ENCODE measurements at regions not wholly inside any gene's neighbourhood (a gene's known extent, or its start where the extent isn't known, plus 50 kb on each side); places are given as distances from the start of the nearest gene placed in this dataset.

DNA sequence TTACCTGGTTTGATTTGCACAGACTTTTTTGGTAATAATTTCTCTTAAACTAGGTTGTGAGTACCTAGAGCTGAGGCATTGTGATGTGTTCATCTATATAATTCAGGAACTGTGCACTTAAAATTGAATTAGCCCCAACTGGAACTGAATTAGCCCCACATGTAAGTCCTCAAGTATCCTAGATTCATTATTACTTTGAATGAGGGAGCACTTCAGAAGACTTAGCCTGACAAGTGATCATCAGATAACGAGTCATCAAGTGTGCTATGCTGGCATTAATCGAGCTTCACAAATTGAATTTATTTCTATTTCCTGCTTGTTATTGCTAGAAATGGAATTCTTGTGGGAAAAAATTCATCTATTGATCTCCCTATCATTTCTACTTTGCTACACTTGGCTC, 323.4 kb upstream of the SEMA3D start:
- DNase-seq (ENCODE audit: low read depth in 3 of 3): no peak

DNA sequence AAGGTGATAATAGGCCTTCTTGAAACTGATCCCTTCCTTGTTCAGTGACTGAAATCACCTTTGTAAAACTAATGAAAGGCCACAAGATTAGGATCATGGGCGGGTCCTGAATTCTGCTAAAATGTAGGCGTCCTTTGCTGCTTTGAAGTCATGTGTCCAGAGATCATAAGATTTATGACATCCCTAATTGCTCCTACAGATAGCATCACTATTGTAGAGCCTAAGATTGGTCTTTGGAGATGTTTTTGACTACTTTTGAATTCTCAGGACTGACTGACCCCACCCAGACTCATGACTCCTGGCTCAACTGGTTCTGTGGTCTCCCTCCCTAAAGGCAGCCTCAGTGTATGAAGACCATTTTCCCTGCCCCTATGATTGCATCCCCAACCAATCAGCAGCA, 322.6 kb upstream of the SEMA3D start:
- DNase-seq (ENCODE audit: low read depth in 3 of 3): no peak

DNA sequence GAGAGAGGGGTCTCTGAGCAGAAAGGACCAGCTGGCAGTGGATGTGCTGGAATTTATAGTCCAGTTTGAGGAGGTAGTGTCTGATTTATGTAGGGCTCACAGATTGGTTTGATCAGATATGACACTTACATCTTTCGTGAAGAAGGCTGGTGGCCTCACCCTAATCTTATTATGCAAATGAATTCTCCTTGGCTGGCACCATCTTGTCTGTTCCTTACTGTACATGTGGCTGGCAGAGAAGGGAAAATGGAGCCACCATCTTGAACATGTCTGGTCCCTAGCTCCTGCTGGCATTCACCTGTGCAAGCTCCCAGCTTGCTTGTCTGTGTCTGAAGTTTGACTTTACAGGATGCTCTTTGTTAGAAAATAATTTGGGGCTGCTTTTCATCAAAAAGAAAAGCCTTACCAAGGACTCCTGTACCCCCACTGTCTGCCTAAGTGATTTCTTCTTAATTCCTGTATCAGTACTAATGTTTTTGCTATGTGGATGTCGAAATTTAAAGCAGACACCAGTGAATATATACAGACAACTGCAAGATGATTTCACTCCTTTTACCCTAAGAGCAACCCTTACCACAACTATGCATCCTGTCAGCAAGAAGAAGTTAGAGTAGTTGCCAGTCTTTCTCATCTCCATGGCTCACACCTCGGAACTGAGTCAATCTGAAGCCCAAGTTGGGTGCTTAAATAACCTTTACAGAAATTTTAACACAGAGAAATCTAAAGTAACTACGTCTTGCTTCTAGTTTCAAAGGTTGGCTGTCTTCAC, 322.0 kb upstream of the SEMA3D start:
- no peak for DNase-seq (ENCODE audit: low read depth in 3 of 3)

GRCh38 chr7:85498031-85498430, 311.2 kb upstream of the SEMA3D start:
- DNase-seq (ENCODE audit: low read depth in 3 of 3): no peak

DNA sequence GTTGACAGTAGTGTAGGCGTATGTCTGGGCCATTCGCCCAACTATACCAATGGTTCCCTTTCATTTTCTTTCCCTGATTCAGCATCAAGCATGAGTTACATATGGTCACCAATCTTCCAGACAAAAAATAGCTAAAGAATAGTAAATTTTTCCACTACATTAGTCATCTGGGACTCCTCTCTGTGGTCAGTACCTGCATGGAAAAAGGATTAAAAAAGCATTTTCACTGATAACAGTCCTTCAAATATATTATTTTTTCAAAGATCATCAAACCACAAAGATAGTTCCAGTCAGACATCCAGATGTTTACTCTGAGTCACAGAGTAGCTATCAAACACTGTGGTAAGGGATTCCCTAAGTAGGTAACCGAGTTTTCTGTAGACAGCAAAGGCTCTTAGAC, 302.6 kb upstream of the SEMA3D start:
- no peak for DNase-seq (ENCODE audit: low read depth in 3 of 3)

- no peak for DNase-seq (ENCODE audit: low read depth in 3 of 3)
Observed at GRCh38 chr7:85488406-85488805, 301.6 kb upstream of the SEMA3D start.

GRCh38 chr7:85483177-85483576, 296.3 kb upstream of the SEMA3D start:
- no peak for DNase-seq (ENCODE audit: low read depth in 3 of 3)

- DNase-seq (ENCODE audit: low read depth in 3 of 3): no peak
Observed at GRCh38 chr7:85480666-85481065, 293.8 kb upstream of the SEMA3D start.

GRCh38 chr7:85479918-85480643, 293.2 kb upstream of the SEMA3D start:
- DNase-seq (ENCODE audit: low read depth in 3 of 3): no peak

- DNase-seq (ENCODE audit: low read depth in 3 of 3): no peak
Observed at GRCh38 chr7:85478530-85478929, 291.7 kb upstream of the SEMA3D start.

DNA sequence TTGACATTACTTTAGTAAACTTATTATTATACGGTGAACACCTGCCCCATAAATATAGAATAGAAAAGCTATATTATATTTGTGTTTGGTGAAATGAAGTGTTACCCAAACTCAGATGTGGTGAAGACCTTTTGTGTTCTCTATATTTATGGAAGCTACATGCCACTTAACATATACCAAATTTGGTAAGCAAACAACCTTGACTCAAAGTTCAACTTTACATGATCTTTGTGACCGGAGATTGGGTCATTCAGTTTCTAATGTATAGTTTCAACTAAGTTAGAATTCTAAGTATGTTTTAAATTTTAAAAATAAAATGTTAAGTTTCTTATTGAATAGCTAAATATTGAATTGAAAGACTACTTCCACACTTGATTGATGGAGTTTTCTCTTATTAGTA, 288.6 kb upstream of the SEMA3D start:
- DNase-seq (ENCODE audit: low read depth in 3 of 3): no peak

GRCh38 chr7:85475071-85475470, 288.2 kb upstream of the SEMA3D start:
- DNase-seq (ENCODE audit: low read depth in 3 of 3): no peak

DNA sequence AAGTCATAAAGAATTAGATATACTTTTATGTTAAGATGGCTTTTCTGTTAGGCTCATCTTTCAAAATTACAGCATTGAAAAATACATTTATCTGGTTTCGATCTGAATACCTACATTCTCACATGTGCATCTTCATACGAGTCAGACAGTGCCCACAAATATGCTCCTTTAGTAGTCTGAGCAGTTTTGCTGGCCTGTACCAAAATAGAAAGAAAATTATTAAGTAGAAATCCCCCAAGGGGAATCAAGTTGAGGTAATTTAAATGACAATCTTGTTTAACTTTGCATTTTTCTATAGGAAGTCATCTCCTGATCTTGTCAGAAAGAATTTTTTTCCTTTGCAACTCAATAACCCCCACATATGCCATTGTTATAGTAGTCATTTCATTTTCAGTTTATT, 287.4 kb upstream of the SEMA3D start:
- no peak for DNase-seq (ENCODE audit: low read depth in 3 of 3)

- no peak for DNase-seq (ENCODE audit: low read depth in 3 of 3)
Observed at GRCh38 chr7:85471740-85472139, 284.9 kb upstream of the SEMA3D start.

DNA sequence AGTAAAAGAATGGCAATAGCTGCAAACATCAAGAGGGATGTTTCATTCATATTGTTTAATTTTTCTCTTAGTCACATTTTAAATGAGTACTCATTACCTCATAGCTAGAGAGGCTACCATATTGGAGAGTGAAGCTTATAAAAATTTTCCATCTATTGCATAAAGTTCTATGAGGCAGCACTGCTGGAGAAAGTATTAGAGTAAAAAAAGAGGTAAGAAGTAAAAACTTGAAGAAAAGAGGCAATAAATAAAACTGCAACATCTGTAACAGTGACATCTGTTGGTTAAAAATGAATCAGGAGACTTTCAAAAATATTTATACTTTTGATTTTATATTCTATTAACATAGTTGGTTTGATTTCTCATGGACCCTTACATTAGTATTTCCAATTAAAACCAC, 284.5 kb upstream of the SEMA3D start:
- no peak for DNase-seq (ENCODE audit: low read depth in 3 of 3)

GRCh38 chr7:85469446-85470010, 282.7 kb upstream of the SEMA3D start:
- no peak for DNase-seq (ENCODE audit: low read depth in 3 of 3)

DNA sequence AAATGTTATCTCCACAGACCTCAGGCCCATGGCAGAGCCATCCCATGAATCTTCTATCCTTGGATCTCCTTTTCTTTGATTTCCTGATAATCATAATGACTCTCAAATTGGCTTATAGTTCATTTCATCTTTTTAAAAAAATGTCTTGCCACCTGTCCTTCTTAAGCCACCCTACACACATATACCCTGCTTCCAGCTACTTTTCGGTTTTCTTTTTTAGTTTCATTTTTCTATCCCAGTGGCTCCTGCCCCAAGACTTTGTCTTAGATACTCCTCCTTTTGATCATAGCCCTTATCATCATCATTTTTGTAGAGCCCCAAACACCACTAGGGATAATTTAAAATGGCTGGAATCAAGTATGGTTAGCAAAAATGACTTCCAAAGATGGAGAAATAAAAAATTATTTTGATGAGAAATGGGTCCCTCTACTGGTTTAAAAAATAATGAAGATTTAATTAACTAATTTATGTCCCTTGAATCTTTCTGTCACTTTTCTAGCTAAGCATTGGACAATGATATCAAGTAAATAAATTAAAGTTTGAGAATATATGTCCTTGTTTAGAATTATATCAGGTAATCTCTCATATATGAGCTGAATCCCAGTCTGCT, 277.3 kb upstream of the SEMA3D start:
- no peak for DNase-seq (ENCODE audit: low read depth in 3 of 3)

DNA sequence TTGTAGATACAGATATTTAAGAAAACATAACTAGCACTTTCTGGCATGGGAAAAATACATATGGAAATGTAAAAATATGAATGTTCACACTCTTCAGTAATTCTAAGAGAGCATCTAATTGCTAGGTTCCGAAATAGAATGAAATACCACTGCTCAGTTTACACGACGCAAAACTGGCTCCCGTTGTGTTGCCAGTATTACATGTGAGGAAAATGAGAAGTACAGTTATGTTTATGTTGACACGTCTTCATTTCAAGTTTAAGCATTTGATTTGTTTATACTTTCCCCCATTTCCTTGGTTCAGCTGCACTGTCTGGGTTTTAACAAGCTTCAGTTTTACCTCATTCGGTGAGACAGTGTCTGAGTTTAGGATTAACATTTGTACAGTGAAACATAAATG, 275.8 kb upstream of the SEMA3D start:
- no peak for DNase-seq (ENCODE audit: low read depth in 3 of 3)

DNA sequence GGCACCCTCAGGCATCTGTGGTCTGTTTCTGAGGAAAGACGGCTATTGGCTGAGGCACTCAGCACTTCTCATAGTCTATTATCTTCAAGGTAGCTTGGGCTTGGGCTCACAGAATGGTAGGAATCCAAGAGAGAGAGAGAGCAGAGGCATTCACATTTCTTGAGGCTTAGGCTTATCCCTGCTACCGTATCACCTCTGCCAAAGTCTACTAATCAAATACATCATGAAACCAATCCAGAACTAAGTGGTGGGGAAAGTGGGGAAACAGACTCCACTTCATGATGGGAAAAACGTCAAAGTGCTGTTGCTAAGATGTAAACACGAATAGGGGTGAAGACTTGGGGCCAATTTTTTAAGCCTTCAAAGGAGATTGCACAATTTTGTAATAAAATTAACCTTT, 271.1 kb upstream of the SEMA3D start:
- no peak for DNase-seq (ENCODE audit: low read depth in 3 of 3)

DNA sequence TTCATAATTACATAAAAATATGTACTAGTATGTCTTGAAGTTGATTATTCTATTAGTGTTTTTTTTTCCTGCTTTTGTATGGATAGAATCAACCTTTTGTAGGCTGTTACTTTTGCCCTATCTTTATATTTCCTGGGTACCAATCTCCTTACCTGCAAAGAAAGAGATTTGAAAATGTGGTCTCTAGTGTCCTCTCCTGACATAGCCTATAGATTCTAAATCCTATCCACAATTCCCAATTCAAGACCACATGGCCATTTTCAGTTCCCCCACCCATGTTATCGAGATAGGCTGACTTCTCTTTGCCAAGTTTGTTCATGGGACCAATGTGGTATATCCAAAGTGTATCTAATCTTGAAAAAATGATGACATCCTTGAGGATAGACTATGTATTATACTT, 269.4 kb upstream of the SEMA3D start:
- DNase-seq (ENCODE audit: low read depth in 3 of 3): no peak

DNA sequence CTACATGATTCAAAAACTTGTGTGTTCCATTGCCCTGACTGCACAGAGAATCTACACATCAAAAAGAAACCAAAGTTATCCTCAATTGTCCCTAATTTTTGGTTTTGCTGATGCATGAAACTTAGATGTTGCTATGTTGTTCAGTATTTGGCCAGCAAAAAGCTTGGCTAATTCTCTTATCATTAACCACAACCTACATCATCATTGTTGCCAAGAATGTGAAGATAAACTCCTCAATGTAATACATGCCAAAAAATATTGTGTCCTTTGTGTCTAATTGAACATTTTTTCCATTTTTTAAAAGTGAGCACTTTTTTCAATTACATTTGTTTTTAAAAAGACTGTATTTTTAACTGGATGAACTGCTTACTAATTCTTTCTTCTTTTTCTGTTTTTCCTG, 268.0 kb upstream of the SEMA3D start:
- no peak for DNase-seq (ENCODE audit: low read depth in 3 of 3)

- DNase-seq (ENCODE audit: low read depth in 3 of 3): no peak
Observed at GRCh38 chr7:85452674-85453073, 265.8 kb upstream of the SEMA3D start.

- DNase-seq (ENCODE audit: low read depth in 3 of 3): no peak
Observed at GRCh38 chr7:85449478-85449877, 262.6 kb upstream of the SEMA3D start.
